HCT116 (cell line): ENCODE measurements at regions not wholly inside any gene's neighbourhood (a gene's known extent, or its start where the extent isn't known, plus 50 kb on each side); places are given as distances from the start of the nearest gene placed in this dataset.

Experiments used
- ATAC-seq: fragments of 200-7000 bp; cut with Tn5 transposase; 2 replicates; pipeline ENCODE4 v1.9.1; 2020; ENCODE audit warnings: mild to moderate bottlenecking, moderate library complexity
- BruUV-seq: library from RNA; stranded (reverse); fragments of 400-500 nt; replicated peaks from 2 replicates; lab custom pipeline; 2021; lab: Mats Ljungman, UMichigan
- CTCF ChIA-PET: fragments of 300-600 bp; sonication (Branson Sonifier 250); formaldehyde crosslinking; loops from one replicate; lab custom pipeline; 2021; ENCODE audit warnings: antibody characterized with exemption; lab: Charles Lee
- POLR2A ChIA-PET: fragments of 300-600, 350-600 bp; sonication (Branson Sonifier 250); formaldehyde crosslinking; loops from one replicate; lab custom pipeline; 2021; ENCODE audit warnings: antibody characterized with exemption; lab: Charles Lee
- RAD21 ChIA-PET, 2 experiments: fragments of 300-600 bp; sonication (Branson Sonifier 250); formaldehyde crosslinking; loops; one replicate each; lab custom pipeline; 2023; ENCODE audit warnings: low total read pairs in 2 of 2; ENCODE audit not compliant: uncharacterized antibody in 2 of 2, unreplicated experiment in 2 of 2, low non-redundant PET in 1 of 2; lab: Charles Lee
- DNase-seq: peaks from one replicate; pipeline ENCODE4 v3.0.0-alpha.2; 2010; ENCODE audit warnings: low read depth, low spot score
- H2AFZ ChIP-seq: fragments of 200-600 bp; shearing (Covaris generic), sonication (generic); 2 replicates; pipeline ENCODE4 v1.6.1; 2017; ENCODE audit warnings: low read depth, mixed run types, mixed read lengths, antibody characterized with exemption, low read length; ENCODE audit not compliant: poor library complexity, severe bottlenecking
- H3K27ac ChIP-seq: 2 replicates; pipeline ENCODE4 v1.5.1; 2012; ENCODE audit warnings: low read depth, low read length
- H3K27me3 ChIP-seq: fragments of 200-600 bp; sonication (generic); 2 replicates; pipeline ENCODE4 v1.6.1; 2016; ENCODE audit warnings: mixed run types, low read length, mixed read lengths; ENCODE audit not compliant: insufficient read depth
- H3K36me3 ChIP-seq, 2 experiments: fragments of 200-500 bp in 1 of 2; fragments of 200-600 bp in 1 of 2; sonication (Bioruptor generic) in 1 of 2; sonication (generic) in 1 of 2; 2 replicates each; pipeline versions ENCODE4 v1.5.1 to v1.6.1; 2014 to 2016; ENCODE audit warnings: low read length in 2 of 2, inconsistent platforms in 1 of 2, mixed read lengths in 1 of 2, mixed run types in 1 of 2; ENCODE audit not compliant: insufficient read depth in 2 of 2, control insufficient read depth in 1 of 2
- H3K4me1 ChIP-seq, 2 experiments: fragments of 200-600 bp in 1 of 2; sonication (generic) in 1 of 2; 2 replicates each; pipeline versions ENCODE4 v1.5.1 to v1.6.1; 2012 to 2017; ENCODE audit warnings: low read length in 2 of 2, inconsistent platforms in 1 of 2, mild to moderate bottlenecking in 1 of 2, mixed read lengths in 1 of 2, mixed run types in 1 of 2, moderate library complexity in 1 of 2; ENCODE audit not compliant: insufficient read depth in 2 of 2, control insufficient read depth in 1 of 2
- H3K4me2 ChIP-seq: fragments of 200-600 bp; sonication (generic); 2 replicates; pipeline ENCODE4 v1.6.1; 2017; ENCODE audit warnings: mixed run types, low read length, mixed read lengths
- H3K4me3 ChIP-seq, 2 experiments: fragments of 200-600 bp in 1 of 2; sonication (generic) in 1 of 2; replicated peaks in 1 of 2; 2 replicates each; pipeline ENCODE4 v1.5.1; 2011 to 2016; ENCODE audit warnings: low read length in 2 of 2, control low read depth in 1 of 2, low read depth in 1 of 2, mild to moderate bottlenecking in 1 of 2, mixed read lengths in 1 of 2, mixed run types in 1 of 2
- H3K79me2 ChIP-seq: fragments of 200-600 bp; sonication (generic); 2 replicates; pipeline ENCODE4 v1.6.1; 2017; ENCODE audit warnings: mild to moderate bottlenecking, mixed run types, low read length, moderate library complexity, mixed read lengths; ENCODE audit not compliant: insufficient read depth
- H3K9ac ChIP-seq: fragments of 200-600 bp; sonication (generic); 2 replicates; pipeline ENCODE4 v1.6.1; 2016; ENCODE audit warnings: low read length, mixed read lengths
- H3K9me2 ChIP-seq: fragments of 200-600 bp; sonication (generic), shearing (Covaris generic); 2 replicates; pipeline ENCODE4 v1.6.1; 2017; ENCODE audit warnings: mixed run types, mild to moderate bottlenecking, moderate library complexity; ENCODE audit not compliant: insufficient read depth
- H3K9me3 ChIP-seq, 2 experiments: fragments of 200-500 bp in 1 of 2; fragments of 200-600 bp in 1 of 2; sonication (Bioruptor generic) in 1 of 2; sonication (generic) in 1 of 2; 2 replicates each; pipeline ENCODE4 v1.6.1; 2014 to 2017; ENCODE audit warnings: low read length in 2 of 2, mixed read lengths in 2 of 2, inconsistent platforms in 1 of 2, low read depth in 1 of 2, mild to moderate bottlenecking in 1 of 2, mixed run types in 1 of 2, moderate library complexity in 1 of 2; ENCODE audit not compliant: control insufficient read depth in 1 of 2, insufficient read depth in 1 of 2
- H4K20me1 ChIP-seq: fragments of 200-600 bp; sonication (generic), shearing (Covaris generic); 2 replicates; pipeline ENCODE4 v1.6.1; 2017; ENCODE audit warnings: mixed run types, mild to moderate bottlenecking, moderate library complexity; ENCODE audit not compliant: insufficient read depth
- CBX3 ChIP-seq: IDR thresholded peaks from 2 replicates; pipeline ENCODE4 v1.6.1; 2012; ENCODE audit warnings: low read depth
- ELF1 ChIP-seq: IDR thresholded peaks from 2 replicates; pipeline ENCODE4 v1.6.1; 2012; ENCODE audit warnings: low read depth, borderline replicate concordance
- EZH2 ChIP-seq: fragments of 200-600 bp; sonication (generic); IDR thresholded peaks from 2 replicates; pipeline ENCODE4 v1.6.1; 2017; ENCODE audit warnings: antibody characterized with exemption, mixed run types
- EZH2phosphoT487 ChIP-seq: fragments of 200-600 bp; IDR thresholded peaks from 2 replicates; pipeline ENCODE4 v1.6.1; 2018; ENCODE audit warnings: antibody characterized with exemption, borderline replicate concordance
- JUND ChIP-seq: IDR thresholded peaks from 2 replicates; pipeline ENCODE4 v1.6.1; 2012
- MAX ChIP-seq: IDR thresholded peaks from 2 replicates; pipeline ENCODE4 v1.6.1; 2012
- POLR2A ChIP-seq: IDR thresholded peaks from 2 replicates; pipeline ENCODE4 v1.7.0; 2011; ENCODE audit warnings: borderline replicate concordance; ENCODE audit not compliant: insufficient read depth, insufficient read length; ENCODE audit errors: extremely low read depth
- POLR2AphosphoS5 ChIP-seq: IDR thresholded peaks from 2 replicates; pipeline ENCODE4 v1.6.1; 2011; ENCODE audit warnings: mild to moderate bottlenecking, low read depth, low read length, moderate library complexity
- REST ChIP-seq: IDR thresholded peaks from 2 replicates; pipeline ENCODE4 v1.6.1; 2012; ENCODE audit warnings: low read depth
- SP1 ChIP-seq: IDR thresholded peaks from 2 replicates; pipeline ENCODE4 v1.6.1; 2012; ENCODE audit warnings: low read depth
- SRF ChIP-seq: IDR thresholded peaks from 2 replicates; pipeline ENCODE4 v1.6.1; 2012; ENCODE audit warnings: low read depth
- TCF7L2 ChIP-seq: IDR thresholded peaks from 2 replicates; pipeline ENCODE4 v1.7.0; 2011; ENCODE audit warnings: borderline replicate concordance, inconsistent platforms; ENCODE audit not compliant: insufficient read depth, insufficient read length; ENCODE audit errors: extremely low read depth
- ZBTB33 ChIP-seq: IDR thresholded peaks from 2 replicates; pipeline ENCODE4 v1.6.1; 2011; ENCODE audit warnings: mild to moderate bottlenecking, low read length, moderate library complexity; ENCODE audit not compliant: insufficient replicate concordance; ENCODE audit errors: extremely low read depth
- ZNF274 ChIP-seq: fragments of 200-500 bp; sonication (Bioruptor generic); IDR thresholded peaks from 2 replicates; pipeline ENCODE4 v1.6.1; 2014; ENCODE audit warnings: mild to moderate bottlenecking, low read depth, low read length, inconsistent platforms
- intact Hi-C: fragments of 100-400 bp; cut with micrococcal nuclease; formaldehyde crosslinking; loops from 2 replicates; pipeline ENCODE4 v1.10.0; 2022

- no peak for TF ChIP-seq REST
Observed at GRCh38 chr3:105101603-105102002, 265.1 kb upstream of the ALCAM start (continued).

GRCh38 chr3:105103139-105103538, 263.6 kb upstream of the ALCAM start:
- Histone ChIP-seq H3K9ac (no peak overlapping the region), H3K79me2 (no peaks in the 10 kb centered on the region), H4K20me1 (no peaks in the 10 kb centered on the region), H3K9me3 (no peaks in the 10 kb centered on the region), H3K36me3 (no peaks in the 10 kb centered on the region), H3K27me3 (no peaks in the 10 kb centered on the region), H3K27ac (no peak overlapping the region), H3K4me3 (no peak overlapping the region), H3K4me2 (no peak overlapping the region), H3K9me2 (no peaks in the 10 kb centered on the region), H2AFZ (no peak overlapping the region), H3K4me1 (no peaks in the 10 kb centered on the region)
- no TSS peak for BruUV-seq
- RAD21 ChIA-PET, result no interaction called here
- POLR2A ChIA-PET, result no interaction called here
- intact Hi-C loops, result no loop called here
- ATAC-seq (no peak), DNase-seq (no peak)
- CTCF ChIA-PET, result no interaction called here
- TF ChIP-seq CBX3 (no peak), POLR2A (no peak), ZBTB33 (no peak), ZNF274 (no peak), TCF7L2 (no peak), EZH2 (no peak), MAX (no peak), POLR2AphosphoS5 (no peak), SP1 (no peak), SRF (no peak), ELF1 (no peak), EZH2phosphoT487 (no peak), JUND (no peak)
